BJ (cell line): ENCODE measurements at regions not wholly inside any gene's neighbourhood (a gene's known extent, or its start where the extent isn't known, plus 50 kb on each side); places are given as distances from the start of the nearest gene placed in this dataset.

Experiments
- CTCF ChIA-PET: fragments of 350-600 bp; formaldehyde crosslinking; extraction: SDS; loops from one replicate; lab custom pipeline; 2021; ENCODE audit warnings: antibody characterized with exemption, inconsistent platforms; lab: Yijun Ruan, JAX
- POLR2A ChIA-PET: fragments of 300-600 bp; sonication (Branson Sonifier 250); formaldehyde crosslinking; extraction: SDS; loops from one replicate; lab custom pipeline; 2021; ENCODE audit warnings: antibody characterized with exemption; lab: Charles Lee
- DNase-seq: peaks from one replicate; pipeline ENCODE4 v3.0.0-alpha.2; 2011; ENCODE audit warnings: low read depth
- H3K27me3 ChIP-seq: 2 replicates; pipeline ENCODE4 v1.6.0; 2011; ENCODE audit warnings: low read length; ENCODE audit not compliant: control insufficient read depth, insufficient read depth
- H3K36me3 ChIP-seq: 2 replicates; pipeline ENCODE4 v1.5.1; 2011; ENCODE audit warnings: low read length; ENCODE audit not compliant: control insufficient read depth, insufficient read depth
- H3K4me3 ChIP-seq: 2 replicates; pipeline ENCODE4 v1.5.1; 2011; ENCODE audit warnings: low read depth, mild to moderate bottlenecking, control low read depth, low read length
- TF ChIP-seq, protein P1 (sequence below): IDR thresholded peaks from 2 replicates; pipeline ENCODE4 v1.5.1; 2011; ENCODE audit warnings: low read depth, mild to moderate bottlenecking, control low read depth, inconsistent platforms, low read length, moderate library complexity; ENCODE audit not compliant: insufficient read depth

GRCh38 chr10:83262434-83262833 is 876.9 kb upstream of the GHITM start:
- no peak overlapping the region for H3K4me3 ChIP-seq
- CTCF ChIA-PET = no interaction called here
- POLR2A ChIA-PET = no interaction called here
- TF ChIP-seq, protein P1, sequence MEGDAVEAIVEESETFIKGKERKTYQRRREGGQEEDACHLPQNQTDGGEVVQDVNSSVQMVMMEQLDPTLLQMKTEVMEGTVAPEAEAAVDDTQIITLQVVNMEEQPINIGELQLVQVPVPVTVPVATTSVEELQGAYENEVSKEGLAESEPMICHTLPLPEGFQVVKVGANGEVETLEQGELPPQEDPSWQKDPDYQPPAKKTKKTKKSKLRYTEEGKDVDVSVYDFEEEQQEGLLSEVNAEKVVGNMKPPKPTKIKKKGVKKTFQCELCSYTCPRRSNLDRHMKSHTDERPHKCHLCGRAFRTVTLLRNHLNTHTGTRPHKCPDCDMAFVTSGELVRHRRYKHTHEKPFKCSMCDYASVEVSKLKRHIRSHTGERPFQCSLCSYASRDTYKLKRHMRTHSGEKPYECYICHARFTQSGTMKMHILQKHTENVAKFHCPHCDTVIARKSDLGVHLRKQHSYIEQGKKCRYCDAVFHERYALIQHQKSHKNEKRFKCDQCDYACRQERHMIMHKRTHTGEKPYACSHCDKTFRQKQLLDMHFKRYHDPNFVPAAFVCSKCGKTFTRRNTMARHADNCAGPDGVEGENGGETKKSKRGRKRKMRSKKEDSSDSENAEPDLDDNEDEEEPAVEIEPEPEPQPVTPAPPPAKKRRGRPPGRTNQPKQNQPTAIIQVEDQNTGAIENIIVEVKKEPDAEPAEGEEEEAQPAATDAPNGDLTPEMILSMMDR = no peak
- H3K27me3 ChIP-seq = no peaks in the 10 kb centered on the region
- no peak for DNase-seq
- H3K36me3 ChIP-seq = no peaks in the 10 kb centered on the region

DNA sequence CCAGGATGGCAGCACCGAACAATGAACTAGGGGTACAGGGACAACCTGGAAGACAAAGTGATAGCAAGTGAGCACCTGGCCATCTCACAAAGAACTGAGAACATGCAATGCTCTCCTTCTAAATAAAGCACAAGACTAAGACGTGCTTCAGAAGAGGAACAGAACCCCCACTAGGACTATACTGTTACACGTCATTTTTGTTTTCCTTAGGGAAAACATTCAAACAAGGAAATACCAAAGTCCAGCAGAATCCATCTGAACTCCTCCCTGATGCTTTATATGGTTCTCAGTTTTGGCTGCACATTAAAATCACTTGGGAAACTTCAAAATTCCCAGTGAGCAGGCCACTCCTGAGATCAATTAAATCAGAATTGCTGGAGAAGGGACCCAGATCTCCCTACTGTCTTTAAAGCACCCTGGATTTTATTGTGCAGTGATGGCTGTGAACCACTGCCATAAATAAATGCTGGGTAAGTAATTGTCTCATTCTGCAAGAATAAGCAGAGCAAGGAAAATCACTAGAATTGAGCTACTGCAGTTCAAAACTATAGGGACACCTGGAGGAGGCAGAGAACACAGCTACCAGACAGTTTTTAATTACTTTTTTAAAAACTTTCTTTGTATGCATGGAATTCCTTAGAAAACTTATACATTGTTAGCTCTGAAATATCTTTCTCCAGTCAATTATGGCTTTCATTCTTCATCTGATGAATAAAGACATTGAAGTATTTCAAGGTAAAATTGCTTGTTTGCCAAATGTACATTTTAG is 866.5 kb upstream of the GHITM start:
- CTCF ChIA-PET = no interaction called here
- POLR2A ChIA-PET = no interaction called here
- Histone ChIP-seq H3K4me3 (no peak overlapping the region), H3K36me3 (no peaks in the 10 kb centered on the region), H3K27me3 (no peaks in the 10 kb centered on the region)
- DNase-seq = no peak
- TF ChIP-seq, protein P1 = no peak

DNA sequence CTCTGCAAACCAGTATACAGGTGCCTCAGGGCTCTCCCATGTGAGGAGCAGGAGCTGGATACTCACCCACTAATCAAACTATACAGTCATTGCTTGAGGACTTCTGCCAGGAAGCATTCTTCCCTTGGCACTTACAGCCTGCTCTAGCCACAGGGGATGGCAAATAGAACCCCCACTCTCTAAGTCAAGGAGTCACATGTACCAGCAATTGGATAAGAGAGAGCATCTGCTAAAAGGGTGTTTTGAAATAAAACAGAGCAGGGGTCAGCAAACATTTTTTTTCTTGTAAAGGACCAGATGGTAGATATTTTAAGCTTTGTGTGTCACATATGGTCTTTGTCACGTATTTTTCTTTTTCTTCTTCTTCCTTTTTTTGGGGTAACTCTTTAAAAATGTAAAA is 865.2 kb upstream of the GHITM start:
- POLR2A ChIA-PET = no interaction called here
- TF ChIP-seq, protein P1 = no peak
- DNase-seq = no peak
- CTCF ChIA-PET = no interaction called here
- Histone ChIP-seq H3K4me3 (no peak overlapping the region), H3K27me3 (no peaks in the 10 kb centered on the region), H3K36me3 (no peaks in the 10 kb centered on the region)

GRCh38 chr10:83276971-83277370 is 862.3 kb upstream of the GHITM start:
- TF ChIP-seq, protein P1 = no peak
- ChIA-PET CTCF (no interaction called here), POLR2A (no interaction called here)
- no peaks in the 10 kb centered on the region for H3K36me3 ChIP-seq
- no peak overlapping the region for H3K4me3 ChIP-seq
- DNase-seq = no peak
- H3K27me3 ChIP-seq = no peaks in the 10 kb centered on the region

GRCh38 chr10:83283151-83283550 is 856.2 kb upstream of the GHITM start:
- no peaks in the 10 kb centered on the region for H3K36me3 ChIP-seq
- no peaks in the 10 kb centered on the region for H3K27me3 ChIP-seq
- H3K4me3 ChIP-seq = no peak overlapping the region
- TF ChIP-seq, protein P1 = no peak
- POLR2A ChIA-PET = no interaction called here
- no peak for DNase-seq
- CTCF ChIA-PET = no interaction called here
